ENCODE measurements at regions not wholly inside any gene's neighbourhood (a gene's known extent, or its start where the extent isn't known, plus 50 kb on each side); places are given as distances from the start of the nearest gene placed in this dataset.

DNA sequence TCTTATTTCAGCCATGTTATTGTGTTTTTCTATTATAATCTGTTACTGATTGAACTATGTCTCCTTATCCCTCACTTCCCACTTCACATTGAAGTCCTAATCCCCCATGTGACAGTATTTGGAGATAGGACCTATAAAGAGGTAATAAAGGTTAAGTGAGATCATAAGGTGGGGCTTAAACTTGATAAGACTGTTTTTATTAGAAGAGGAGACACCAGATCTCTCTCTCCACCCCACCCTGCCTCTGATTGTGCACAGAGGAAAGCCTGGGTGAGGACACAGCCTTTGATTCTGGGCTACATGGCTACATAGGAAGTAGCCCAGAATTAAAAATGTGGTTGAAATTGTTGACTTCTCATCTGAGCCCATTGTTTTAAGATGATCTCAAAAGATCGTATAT lies 414.7 kb downstream of the SLC16A7 start:
- no peak for TF ChIP-seq PAX5 (IDR thresholded peaks at IDR 0.05; ENCODE audit: insufficient read depth, low read length, severe bottlenecking)
- no peak for TF ChIP-seq TAF1 (IDR thresholded peaks at IDR 0.05; ENCODE audit: low read depth, low read length)
- no peak for TF ChIP-seq POLR2AphosphoS5 (IDR thresholded peaks at IDR 0.05; ENCODE audit: low read depth, low read length)
- no peak for TF ChIP-seq SPI1 (IDR thresholded peaks at IDR 0.05; ENCODE audit: low read depth, low read length)
- no peak for TF ChIP-seq POU2F2 (IDR thresholded peaks at IDR 0.05; ENCODE audit: low read depth, low read length)
- TF ChIP-seq POLR2A (IDR thresholded peaks at IDR 0.05; ENCODE audit: low read depth, low read length): no peak
- FAIRE-seq (no peak), DNase-seq (ENCODE audit: insufficient read length, low spot score) (no peak)

GRCh38 chr12:60012659-60013058 lies 416.8 kb downstream of the SLC16A7 start:
- TF ChIP-seq TAF1 (IDR thresholded peaks at IDR 0.05; ENCODE audit: low read depth, low read length) (no peak), POU2F2 (IDR thresholded peaks at IDR 0.05; ENCODE audit: low read depth, low read length) (no peak), PAX5 (IDR thresholded peaks at IDR 0.05; ENCODE audit: insufficient read depth, low read length, severe bottlenecking) (no peak), SPI1 (IDR thresholded peaks at IDR 0.05; ENCODE audit: low read depth, low read length) (no peak), POLR2AphosphoS5 (IDR thresholded peaks at IDR 0.05; ENCODE audit: low read depth, low read length) (no peak), POLR2A (IDR thresholded peaks at IDR 0.05; ENCODE audit: low read depth, low read length) (no peak)
- FAIRE-seq (no peak), DNase-seq (ENCODE audit: insufficient read length, low spot score) (no peak)

DNA sequence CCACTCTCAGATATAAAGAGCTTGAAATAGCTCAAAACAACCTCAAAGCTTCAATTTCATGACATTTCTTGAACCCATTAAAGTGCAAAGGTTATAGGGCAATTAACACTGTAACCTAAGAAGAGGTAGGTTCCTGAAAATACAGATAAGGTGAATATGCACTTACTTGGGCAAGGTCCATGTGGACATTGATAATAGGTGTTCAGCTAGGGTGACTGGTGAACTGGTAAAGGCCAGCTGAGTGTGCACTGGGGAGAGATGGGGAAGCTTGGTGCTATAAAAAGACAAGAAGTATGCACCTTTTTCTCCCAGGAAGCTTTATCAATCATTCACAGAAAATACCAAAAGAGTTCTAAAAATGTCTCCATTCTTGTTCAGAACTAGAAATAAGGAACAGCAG lies 418.6 kb downstream of the SLC16A7 start:
- DNase-seq (ENCODE audit: insufficient read length, low spot score) (no peak), FAIRE-seq (no peak)
- TF ChIP-seq PAX5 (IDR thresholded peaks at IDR 0.05; ENCODE audit: insufficient read depth, low read length, severe bottlenecking) (no peak), SPI1 (IDR thresholded peaks at IDR 0.05; ENCODE audit: low read depth, low read length) (no peak), TAF1 (IDR thresholded peaks at IDR 0.05; ENCODE audit: low read depth, low read length) (no peak)

DNA sequence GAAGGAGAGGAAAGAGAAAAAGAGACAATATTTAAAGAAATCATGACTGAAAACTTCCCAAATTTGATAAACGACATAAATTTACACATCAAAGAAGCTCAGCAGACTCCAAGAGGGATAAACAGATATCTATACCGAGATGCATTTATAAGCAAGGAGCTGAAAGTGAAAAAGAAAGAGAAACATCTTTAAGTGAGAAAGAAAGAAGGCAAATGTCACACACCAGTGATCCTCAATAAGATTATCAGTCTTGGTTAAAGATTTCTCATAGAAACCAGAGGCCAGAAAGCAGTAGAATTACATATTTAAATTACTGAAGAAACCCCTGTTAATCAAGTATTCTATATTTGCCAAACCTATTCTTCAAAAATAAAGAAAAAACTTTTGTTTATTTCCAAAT lies 424.2 kb downstream of the SLC16A7 start:
- TF ChIP-seq TAF1 (IDR thresholded peaks at IDR 0.05; ENCODE audit: low read depth, low read length) (no peak), POLR2A (IDR thresholded peaks at IDR 0.05; ENCODE audit: low read depth, low read length) (no peak), SPI1 (IDR thresholded peaks at IDR 0.05; ENCODE audit: low read depth, low read length) (no peak), POLR2AphosphoS5 (IDR thresholded peaks at IDR 0.05; ENCODE audit: low read depth, low read length) (no peak), POU2F2 (IDR thresholded peaks at IDR 0.05; ENCODE audit: low read depth, low read length) (no peak), PAX5 (IDR thresholded peaks at IDR 0.05; ENCODE audit: insufficient read depth, low read length, severe bottlenecking) (no peak)
- DNase-seq (ENCODE audit: insufficient read length, low spot score): no peak
- no peak for FAIRE-seq

DNA sequence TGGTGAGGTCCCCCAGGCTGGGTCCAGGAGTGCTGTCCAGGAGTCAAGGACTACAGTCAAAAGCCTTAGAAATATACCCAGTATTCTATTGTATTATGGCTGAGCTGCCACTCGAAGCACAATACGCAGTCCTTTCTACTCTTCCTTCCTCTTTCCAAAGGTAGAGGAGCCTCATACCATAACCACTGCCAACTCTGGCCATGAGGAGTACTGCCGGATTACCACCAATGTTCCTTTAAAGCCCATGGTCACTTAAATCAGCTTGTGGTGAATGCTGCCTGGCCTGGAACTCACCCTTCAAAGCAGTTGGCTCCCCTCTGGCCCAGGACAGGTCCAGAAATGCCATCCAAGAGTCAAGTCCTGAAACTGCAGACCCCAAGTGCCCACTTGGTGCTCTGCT lies 425.4 kb downstream of the SLC16A7 start:
- TF ChIP-seq PAX5 (IDR thresholded peaks at IDR 0.05; ENCODE audit: insufficient read depth, low read length, severe bottlenecking): no peak
- DNase-seq (ENCODE audit: insufficient read length, low spot score) (no peak), FAIRE-seq (no peak)

- FAIRE-seq (no peak), DNase-seq (ENCODE audit: insufficient read length, low spot score) (no peak)
- TF ChIP-seq POLR2AphosphoS5 (IDR thresholded peaks at IDR 0.05; ENCODE audit: low read depth, low read length) (no peak), PAX5 (IDR thresholded peaks at IDR 0.05; ENCODE audit: insufficient read depth, low read length, severe bottlenecking) (no peak)
These were observed 431.4 kb downstream of the SLC16A7 start for GRCh38 chr12:60027266-60027665.

DNA sequence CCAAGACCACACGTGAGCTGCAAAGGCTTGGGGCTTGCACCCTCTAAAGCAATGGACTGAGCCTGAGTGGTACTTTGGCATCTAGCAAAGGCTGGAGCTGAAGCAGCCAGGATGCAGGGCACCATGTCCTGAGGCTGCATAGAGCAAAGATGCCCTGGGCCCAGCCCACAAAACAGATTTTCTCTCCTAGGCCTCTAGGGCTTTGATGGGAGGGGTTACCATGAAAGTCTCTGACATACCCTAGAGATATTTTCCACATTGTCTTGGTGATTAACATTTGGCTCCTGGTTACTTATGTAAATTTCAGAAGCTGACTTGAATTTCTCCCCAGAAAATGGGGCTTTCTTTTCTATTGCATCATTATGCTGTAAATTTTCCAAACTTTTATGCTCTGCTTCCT lies 438.3 kb downstream of the SLC16A7 start:
- DNase-seq (ENCODE audit: insufficient read length, low spot score) (no peak), FAIRE-seq (no peak)
- TF ChIP-seq TAF1 (IDR thresholded peaks at IDR 0.05; ENCODE audit: low read depth, low read length): no peak

GRCh38 chr12:60035835-60036234 lies 440.0 kb downstream of the SLC16A7 start:
- no peak for FAIRE-seq
- TF ChIP-seq POLR2A (IDR thresholded peaks at IDR 0.05; ENCODE audit: low read depth, low read length): no peak
- TF ChIP-seq SPI1 (IDR thresholded peaks at IDR 0.05; ENCODE audit: low read depth, low read length): no peak
- TF ChIP-seq POU2F2 (IDR thresholded peaks at IDR 0.05; ENCODE audit: low read depth, low read length): no peak
- TF ChIP-seq POLR2AphosphoS5 (IDR thresholded peaks at IDR 0.05; ENCODE audit: low read depth, low read length): no peak
- no peak for TF ChIP-seq TAF1 (IDR thresholded peaks at IDR 0.05; ENCODE audit: low read depth, low read length)
- no peak for TF ChIP-seq PAX5 (IDR thresholded peaks at IDR 0.05; ENCODE audit: insufficient read depth, low read length, severe bottlenecking)

DNA sequence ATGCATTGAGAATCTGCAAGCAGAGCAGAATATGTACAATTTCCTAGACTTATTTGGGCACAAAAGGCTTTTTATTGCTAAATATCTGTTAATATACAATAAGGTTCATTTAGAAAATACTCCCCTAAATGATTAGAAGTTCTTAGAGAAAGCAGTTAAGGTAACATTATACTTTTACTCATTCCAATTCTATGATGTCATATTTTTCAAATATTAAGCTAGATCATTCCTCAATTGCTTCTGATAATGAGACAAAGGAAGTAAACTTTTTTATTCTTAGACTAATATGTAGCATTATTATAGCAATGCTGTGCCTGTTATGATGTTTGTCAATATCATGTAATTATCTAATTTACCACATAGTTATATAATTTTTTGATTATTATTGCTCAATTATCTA lies 447.0 kb downstream of the SLC16A7 start:
- FAIRE-seq (no peak), DNase-seq (ENCODE audit: insufficient read length, low spot score) (no peak)
- TF ChIP-seq TAF1 (IDR thresholded peaks at IDR 0.05; ENCODE audit: low read depth, low read length): no peak
- no peak for TF ChIP-seq SPI1 (IDR thresholded peaks at IDR 0.05; ENCODE audit: low read depth, low read length)
- TF ChIP-seq POU2F2 (IDR thresholded peaks at IDR 0.05; ENCODE audit: low read depth, low read length): no peak
- TF ChIP-seq PAX5 (IDR thresholded peaks at IDR 0.05; ENCODE audit: insufficient read depth, low read length, severe bottlenecking): no peak
- TF ChIP-seq POLR2A (IDR thresholded peaks at IDR 0.05; ENCODE audit: low read depth, low read length): no peak
- TF ChIP-seq POLR2AphosphoS5 (IDR thresholded peaks at IDR 0.05; ENCODE audit: low read depth, low read length): no peak

More at GRCh38 chr12:60035835-60036234, 440.0 kb downstream of the SLC16A7 start:
- no peak for DNase-seq (ENCODE audit: insufficient read length, low spot score)

- no peak for FAIRE-seq
- DNase-seq (ENCODE audit: insufficient read length, low spot score): no peak
These were observed 447.4 kb downstream of the SLC16A7 start for GRCh38 chr12:60043236-60043635.

GRCh38 chr12:60052483-60052882 lies 456.7 kb downstream of the SLC16A7 start:
- TF ChIP-seq POLR2A (IDR thresholded peaks at IDR 0.05; ENCODE audit: low read depth, low read length) (no peak), TAF1 (IDR thresholded peaks at IDR 0.05; ENCODE audit: low read depth, low read length) (no peak), SPI1 (IDR thresholded peaks at IDR 0.05; ENCODE audit: low read depth, low read length) (no peak), PAX5 (IDR thresholded peaks at IDR 0.05; ENCODE audit: insufficient read depth, low read length, severe bottlenecking) (no peak), POLR2AphosphoS5 (IDR thresholded peaks at IDR 0.05; ENCODE audit: low read depth, low read length) (no peak), POU2F2 (IDR thresholded peaks at IDR 0.05; ENCODE audit: low read depth, low read length) (no peak)
- DNase-seq (ENCODE audit: insufficient read length, low spot score) (no peak), FAIRE-seq (no peak)

More at GRCh38 chr12:60043236-60043635, 447.4 kb downstream of the SLC16A7 start:
- no peak for TF ChIP-seq POU2F2 (IDR thresholded peaks at IDR 0.05; ENCODE audit: low read depth, low read length)
- TF ChIP-seq TAF1 (IDR thresholded peaks at IDR 0.05; ENCODE audit: low read depth, low read length): no peak
- no peak for TF ChIP-seq POLR2AphosphoS5 (IDR thresholded peaks at IDR 0.05; ENCODE audit: low read depth, low read length)
- TF ChIP-seq SPI1 (IDR thresholded peaks at IDR 0.05; ENCODE audit: low read depth, low read length): no peak
- TF ChIP-seq POLR2A (IDR thresholded peaks at IDR 0.05; ENCODE audit: low read depth, low read length): no peak
- TF ChIP-seq PAX5 (IDR thresholded peaks at IDR 0.05; ENCODE audit: insufficient read depth, low read length, severe bottlenecking): no peak
